IMR-90 (cell line): ENCODE measurements at regions not wholly inside any gene's neighbourhood (a gene's known extent, or its start where the extent isn't known, plus 50 kb on each side); places are given as distances from the start of the nearest gene placed in this dataset.

Experiments used
- ATAC-seq: fragments of 200-7000 bp; cut with Tn5 transposase; 2 replicates; pipeline ENCODE4 v1.9.1; 2020; ENCODE audit warnings: low read depth, mild to moderate bottlenecking, moderate library complexity
- BruUV-seq: library from RNA; stranded (reverse); fragments of 400-500 nt; replicated peaks from 2 replicates; lab custom pipeline; 2021; lab: Mats Ljungman, UMichigan
- CTCF ChIA-PET: fragments of 300-600 bp; formaldehyde crosslinking; extraction: SDS; loops from one replicate; lab custom pipeline; 2021; ENCODE audit warnings: antibody characterized with exemption; lab: Yijun Ruan, JAX
- POLR2A ChIA-PET: fragments of 300-600 bp; sonication (Branson Sonifier 250); formaldehyde crosslinking; loops from one replicate; lab custom pipeline; 2022; ENCODE audit warnings: antibody characterized with exemption; ENCODE audit not compliant: unreplicated experiment; lab: Charles Lee
- DNase-seq: peaks from one replicate; pipeline ENCODE4 v3.0.0; 2013
- H2AFZ ChIP-seq: replicated peaks from 2 replicates; pipeline ENCODE3; 2013; ENCODE audit warnings: low read length, mild to moderate bottlenecking; ENCODE audit not compliant: poor library complexity
- H2AK5ac ChIP-seq: 2 replicates; pipeline ENCODE4 v1.6.1; 2013; ENCODE audit warnings: low read depth, low read length, inconsistent platforms
- H2AK9ac ChIP-seq: replicated peaks from 2 replicates; pipeline ENCODE3; 2013; ENCODE audit warnings: mild to moderate bottlenecking, low read depth, low read length, moderate library complexity; ENCODE audit not compliant: poor library complexity
- H2BK120ac ChIP-seq: 2 replicates; pipeline ENCODE4 v1.6.1; 2013; ENCODE audit warnings: low read depth, low read length, inconsistent platforms
- H2BK15ac ChIP-seq: 3 replicates; pipeline ENCODE4 v1.6.1; 2013; ENCODE audit warnings: low read depth, low read length, inconsistent platforms
- H2BK20ac ChIP-seq: 2 replicates; pipeline ENCODE4 v1.6.1; 2013; ENCODE audit warnings: low read depth, mild to moderate bottlenecking, inconsistent platforms, low read length, moderate library complexity
- H2BK5ac ChIP-seq: 2 replicates; pipeline ENCODE4 v1.6.1; 2013; ENCODE audit warnings: mild to moderate bottlenecking, low read depth, low read length, inconsistent platforms; ENCODE audit not compliant: poor library complexity, severe bottlenecking
- H3K14ac ChIP-seq: replicated peaks from 2 replicates; pipeline ENCODE4 v1.6.1; 2013; ENCODE audit warnings: low read depth, low read length, inconsistent platforms
- H3K18ac ChIP-seq: 2 replicates; pipeline ENCODE4 v1.6.1; 2013; ENCODE audit warnings: low read depth, low read length, control low read depth
- H3K23ac ChIP-seq: 2 replicates; pipeline ENCODE4 v1.6.1; 2013; ENCODE audit warnings: low read depth, low read length, inconsistent platforms
- H3K27ac ChIP-seq: 2 replicates; pipeline ENCODE4 v1.5.1; 2013; ENCODE audit warnings: mild to moderate bottlenecking, control low read depth, low read length; ENCODE audit not compliant: insufficient read depth
- H3K27me3 ChIP-seq: 2 replicates; pipeline ENCODE4 v1.6.1; 2013; ENCODE audit warnings: low read length; ENCODE audit not compliant: control insufficient read depth, insufficient read depth
- H3K36me3 ChIP-seq: 2 replicates; pipeline ENCODE4 v1.6.1; 2013; ENCODE audit warnings: low read length, mixed read lengths; ENCODE audit not compliant: control insufficient read depth, insufficient read depth
- H3K4ac ChIP-seq: 2 replicates; pipeline ENCODE4 v1.6.1; 2013; ENCODE audit warnings: low read depth, low read length, inconsistent platforms
- H3K4me1 ChIP-seq: 2 replicates; pipeline ENCODE4 v1.6.1; 2013; ENCODE audit warnings: low read length, mixed read lengths; ENCODE audit not compliant: control insufficient read depth, insufficient read depth
- H3K4me2 ChIP-seq: 2 replicates; pipeline ENCODE4 v1.6.1; 2013; ENCODE audit warnings: low read depth, mild to moderate bottlenecking, control low read depth, low read length, moderate library complexity
- H3K4me3 ChIP-seq: 2 replicates; pipeline ENCODE4 v1.5.1; 2013; ENCODE audit warnings: low read depth, mild to moderate bottlenecking, control low read depth, low read length, moderate library complexity; ENCODE audit not compliant: insufficient read depth
- H3K56ac ChIP-seq: 2 replicates; pipeline ENCODE4 v1.6.1; 2013; ENCODE audit warnings: low read length, inconsistent platforms; ENCODE audit not compliant: insufficient read depth; ENCODE audit errors: extremely low read depth
- H3K79me1 ChIP-seq, 2 experiments: 2 replicates each; pipeline ENCODE4 v1.6.1; 2013; ENCODE audit warnings: low read length in 2 of 2, inconsistent platforms in 1 of 2, low read depth in 1 of 2
- H3K9ac ChIP-seq: 2 replicates; pipeline ENCODE4 v1.6.1; 2013; ENCODE audit warnings: low read depth, low read length, control low read depth
- H3K9me1 ChIP-seq: 2 replicates; pipeline ENCODE4 v1.6.1; 2013; ENCODE audit warnings: low read length, inconsistent platforms; ENCODE audit not compliant: insufficient read depth
- H3K9me3 ChIP-seq: 2 replicates; pipeline ENCODE4 v1.6.1; 2013; ENCODE audit warnings: low read length; ENCODE audit not compliant: control insufficient read depth, insufficient read depth
- H4K20me1 ChIP-seq: 2 replicates; pipeline ENCODE4 v1.6.1; 2013; ENCODE audit warnings: low read length, inconsistent platforms; ENCODE audit not compliant: insufficient read depth
- H4K5ac ChIP-seq: 2 replicates; pipeline ENCODE4 v1.6.1; 2013; ENCODE audit warnings: mild to moderate bottlenecking, low read depth, low read length, control low read depth
- H4K8ac ChIP-seq, 2 experiments: 2 replicates each; pipeline ENCODE4 v1.6.1; 2013; ENCODE audit warnings: low read depth in 2 of 2, low read length in 2 of 2, control low read depth in 1 of 2, inconsistent platforms in 1 of 2
- H4K91ac ChIP-seq: 2 replicates; pipeline ENCODE4 v1.6.1; 2013; ENCODE audit warnings: low read depth, low read length, inconsistent platforms; ENCODE audit not compliant: insufficient read depth
- BHLHE40 ChIP-seq: fragments of 150-350 bp; IDR thresholded peaks from 2 replicates; pipeline ENCODE4 v1.6.1; 2016; ENCODE audit warnings: mild to moderate bottlenecking, low read depth, low read length
- CEBPB ChIP-seq: IDR thresholded peaks from 2 replicates; pipeline ENCODE4 v1.6.1; 2012; ENCODE audit warnings: low read depth, low read length, improper control_type of control experiment
- CHD1 ChIP-seq: IDR thresholded peaks from 2 replicates; pipeline ENCODE4 v1.6.1; 2012; ENCODE audit warnings: low read depth, low read length, improper control_type of control experiment
- FOS ChIP-seq: fragments of 150-350 bp; IDR thresholded peaks from 2 replicates; pipeline ENCODE4 v1.6.1; 2016; ENCODE audit warnings: low read depth, low read length
- MAFK ChIP-seq: IDR thresholded peaks from 2 replicates; pipeline ENCODE4 v1.6.1; 2012; ENCODE audit warnings: low read depth, low read length, improper control_type of control experiment
- MAZ ChIP-seq: IDR thresholded peaks from 2 replicates; pipeline ENCODE4 v1.6.1; 2012; ENCODE audit warnings: low read depth, mild to moderate bottlenecking, low read length, improper control_type of control experiment, moderate library complexity, borderline replicate concordance
- MXI1 ChIP-seq: IDR thresholded peaks from 2 replicates; pipeline ENCODE4 v1.6.1; 2012; ENCODE audit warnings: low read depth, mild to moderate bottlenecking, low read length, moderate library complexity, borderline replicate concordance
- NFE2L2 ChIP-seq: fragments of 150-350 bp; IDR thresholded peaks from 2 replicates; pipeline ENCODE4 v1.6.1; 2016; ENCODE audit warnings: low read depth, mild to moderate bottlenecking, low read length
- POLR2A ChIP-seq: IDR thresholded peaks from 2 replicates; pipeline ENCODE4 v1.6.1; 2012; ENCODE audit warnings: mild to moderate bottlenecking, low read depth, low read length
- RCOR1 ChIP-seq: IDR thresholded peaks from 2 replicates; pipeline ENCODE4 v1.6.1; 2012; ENCODE audit warnings: mild to moderate bottlenecking, low read length, improper control_type of control experiment; ENCODE audit not compliant: insufficient replicate concordance
- SMC3 ChIP-seq: fragments of 150-350 bp; IDR thresholded peaks from 2 replicates; pipeline ENCODE4 v1.6.1; 2016; ENCODE audit warnings: low read depth, mild to moderate bottlenecking, antibody characterized with exemption, low read length, moderate library complexity
- WGBS, 2 experiments: methylation state at CpG; one replicate each; pipeline versions ENCODE4 v1.1.5 to v1.1.7; 2013; ENCODE audit warnings: missing lambda C conversion rate in 2 of 2; ENCODE audit not compliant: insufficient read length in 1 of 2; ENCODE audit errors: extremely low coverage in 2 of 2; 5-methylcytosine and 5-hydroxymethylcytosine counted together
- dilution Hi-C: fragments of 300-500 bp; cut with HindIII; formaldehyde crosslinking; loops from one replicate; pipeline ENCODE4 v1.14.3; 2018; ENCODE audit warnings: low sequenced_read_pairs; ENCODE audit not compliant: unreplicated experiment
- in situ Hi-C: fragments of 300-500 bp; cut with MboI; formaldehyde crosslinking; loops from 3 replicates; pipeline ENCODE4 v1.14.3; 2019; ENCODE audit warnings: low sequenced_read_pairs, inconsistent platforms, mixed read lengths
- intact Hi-C: fragments of 100-400 bp; cut with micrococcal nuclease; formaldehyde crosslinking; loops from 2 replicates; pipeline ENCODE4 v1.10.0; 2022
- TF ChIP-seq, protein P1 (sequence below): fragments of 150-350 bp; IDR thresholded peaks from 2 replicates; pipeline ENCODE4 v1.6.1; 2017; ENCODE audit warnings: mild to moderate bottlenecking, antibody characterized with exemption, low read length, low read depth
- TF ChIP-seq, protein P2 (sequence below): conservative IDR thresholded peaks from 2 replicates; pipeline ENCODE4 v1.5.1; 2012; ENCODE audit warnings: mild to moderate bottlenecking, low read depth, low read length, improper control_type of control experiment
- TF ChIP-seq, protein P3 (sequence below): fragments of 150-350 bp; IDR thresholded peaks from 2 replicates; pipeline ENCODE4 v1.6.1; 2016; ENCODE audit warnings: low read depth, mild to moderate bottlenecking, low read length, moderate library complexity, borderline replicate concordance

DNA sequence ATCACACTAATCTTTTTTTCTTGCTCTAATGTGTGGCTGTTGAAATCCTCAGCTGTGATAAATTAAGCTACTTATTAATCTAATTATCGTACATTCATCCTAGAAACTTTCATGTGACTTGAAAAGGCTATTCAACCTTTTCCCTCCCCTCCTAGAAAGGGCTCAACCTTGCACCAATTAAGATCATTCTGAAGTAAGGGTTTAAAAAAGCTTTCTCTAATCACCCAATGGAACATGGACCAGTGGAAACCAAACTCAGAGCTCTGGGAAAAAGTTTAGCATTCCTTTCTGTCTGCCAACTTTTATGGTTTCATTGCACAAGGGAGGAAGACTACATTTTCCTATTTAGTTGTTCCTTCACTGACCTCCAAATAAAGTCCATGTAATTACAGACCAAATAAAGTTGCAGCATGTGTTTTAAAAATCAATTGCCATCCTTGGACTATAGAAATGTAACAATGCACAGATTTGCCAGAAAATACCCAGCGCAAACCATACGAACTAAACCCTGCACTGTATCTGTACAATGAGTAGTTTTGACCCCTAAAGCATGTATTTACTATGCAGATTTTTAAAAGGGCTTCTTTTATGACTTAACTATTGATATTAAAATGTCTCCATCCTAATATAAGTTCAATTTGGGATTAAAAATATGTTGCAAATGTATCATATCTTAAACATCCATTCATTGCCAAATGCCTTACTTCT lies 142.6 kb upstream of the OTX2 start:
- ChIA-PET CTCF (no interaction called here), POLR2A (no interaction called here)
- Histone ChIP-seq H3K9ac (no peak overlapping the region), H3K4me3 (no peak overlapping the region), H4K5ac (no peak overlapping the region), H2BK15ac (no peak overlapping the region), H4K20me1 (no peaks in the 10 kb centered on the region), H2BK5ac (no peak overlapping the region), H2BK20ac (no peak overlapping the region), H3K27me3 (no peaks in the 10 kb centered on the region), H3K14ac (no peak overlapping the region), H3K4me1 (no peaks in the 10 kb centered on the region), H2BK120ac (no peak overlapping the region), H2AK5ac (no peak overlapping the region), H2AK9ac (no peak overlapping the region), H3K36me3 (no peaks in the 10 kb centered on the region), H2AFZ (no peak overlapping the region), H3K56ac (no peak overlapping the region), H3K9me1 (no peaks in the 10 kb centered on the region), H3K9me3 (no peaks in the 10 kb centered on the region), H3K27ac (no peak overlapping the region), H3K23ac (no peak overlapping the region), H3K18ac (no peak overlapping the region), H3K79me1 (no peaks in the 10 kb centered on the region), H4K91ac (no peak overlapping the region), H4K8ac (no peak overlapping the region), H3K4ac (no peak overlapping the region), H3K4me2 (no peak overlapping the region)
- TF ChIP-seq SMC3 (no peak), FOS (no peak), CEBPB (no peak), MAZ (no peak), POLR2A (no peak), NFE2L2 (no peak), RCOR1 (no peak), MAFK (no peak), CHD1 (no peak), MXI1 (no peak), BHLHE40 (no peak)
- TF ChIP-seq, protein P1, sequence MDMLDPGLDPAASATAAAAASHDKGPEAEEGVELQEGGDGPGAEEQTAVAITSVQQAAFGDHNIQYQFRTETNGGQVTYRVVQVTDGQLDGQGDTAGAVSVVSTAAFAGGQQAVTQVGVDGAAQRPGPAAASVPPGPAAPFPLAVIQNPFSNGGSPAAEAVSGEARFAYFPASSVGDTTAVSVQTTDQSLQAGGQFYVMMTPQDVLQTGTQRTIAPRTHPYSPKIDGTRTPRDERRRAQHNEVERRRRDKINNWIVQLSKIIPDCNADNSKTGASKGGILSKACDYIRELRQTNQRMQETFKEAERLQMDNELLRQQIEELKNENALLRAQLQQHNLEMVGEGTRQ: no peak
- TF ChIP-seq, protein P2, sequence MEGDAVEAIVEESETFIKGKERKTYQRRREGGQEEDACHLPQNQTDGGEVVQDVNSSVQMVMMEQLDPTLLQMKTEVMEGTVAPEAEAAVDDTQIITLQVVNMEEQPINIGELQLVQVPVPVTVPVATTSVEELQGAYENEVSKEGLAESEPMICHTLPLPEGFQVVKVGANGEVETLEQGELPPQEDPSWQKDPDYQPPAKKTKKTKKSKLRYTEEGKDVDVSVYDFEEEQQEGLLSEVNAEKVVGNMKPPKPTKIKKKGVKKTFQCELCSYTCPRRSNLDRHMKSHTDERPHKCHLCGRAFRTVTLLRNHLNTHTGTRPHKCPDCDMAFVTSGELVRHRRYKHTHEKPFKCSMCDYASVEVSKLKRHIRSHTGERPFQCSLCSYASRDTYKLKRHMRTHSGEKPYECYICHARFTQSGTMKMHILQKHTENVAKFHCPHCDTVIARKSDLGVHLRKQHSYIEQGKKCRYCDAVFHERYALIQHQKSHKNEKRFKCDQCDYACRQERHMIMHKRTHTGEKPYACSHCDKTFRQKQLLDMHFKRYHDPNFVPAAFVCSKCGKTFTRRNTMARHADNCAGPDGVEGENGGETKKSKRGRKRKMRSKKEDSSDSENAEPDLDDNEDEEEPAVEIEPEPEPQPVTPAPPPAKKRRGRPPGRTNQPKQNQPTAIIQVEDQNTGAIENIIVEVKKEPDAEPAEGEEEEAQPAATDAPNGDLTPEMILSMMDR: no peak
- TF ChIP-seq, protein P3, sequence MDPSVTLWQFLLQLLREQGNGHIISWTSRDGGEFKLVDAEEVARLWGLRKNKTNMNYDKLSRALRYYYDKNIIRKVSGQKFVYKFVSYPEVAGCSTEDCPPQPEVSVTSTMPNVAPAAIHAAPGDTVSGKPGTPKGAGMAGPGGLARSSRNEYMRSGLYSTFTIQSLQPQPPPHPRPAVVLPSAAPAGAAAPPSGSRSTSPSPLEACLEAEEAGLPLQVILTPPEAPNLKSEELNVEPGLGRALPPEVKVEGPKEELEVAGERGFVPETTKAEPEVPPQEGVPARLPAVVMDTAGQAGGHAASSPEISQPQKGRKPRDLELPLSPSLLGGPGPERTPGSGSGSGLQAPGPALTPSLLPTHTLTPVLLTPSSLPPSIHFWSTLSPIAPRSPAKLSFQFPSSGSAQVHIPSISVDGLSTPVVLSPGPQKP: no peak
- in situ Hi-C loops: no loop called here
- no CpG with 5 or more reads among the region's 3 CpGs for WGBS, 2 experiments
- DNase-seq (no peak), ATAC-seq (no peak)
- intact Hi-C loops: no loop called here
- dilution Hi-C loops: no loop called here
- no TSS peak for BruUV-seq
